HG03064 (cell line): ENCODE measurements at regions not wholly inside any gene's neighbourhood (a gene's known extent, or its start where the extent isn't known, plus 50 kb on each side); places are given as distances from the start of the nearest gene placed in this dataset.

Experiments used
- ATAC-seq: cut with Tn5 transposase; IDR thresholded peaks from one replicate; pipeline ENCODE4 v1.9.1; 2021; ENCODE audit warnings: low read depth; ENCODE audit not compliant: unreplicated experiment

DNA sequence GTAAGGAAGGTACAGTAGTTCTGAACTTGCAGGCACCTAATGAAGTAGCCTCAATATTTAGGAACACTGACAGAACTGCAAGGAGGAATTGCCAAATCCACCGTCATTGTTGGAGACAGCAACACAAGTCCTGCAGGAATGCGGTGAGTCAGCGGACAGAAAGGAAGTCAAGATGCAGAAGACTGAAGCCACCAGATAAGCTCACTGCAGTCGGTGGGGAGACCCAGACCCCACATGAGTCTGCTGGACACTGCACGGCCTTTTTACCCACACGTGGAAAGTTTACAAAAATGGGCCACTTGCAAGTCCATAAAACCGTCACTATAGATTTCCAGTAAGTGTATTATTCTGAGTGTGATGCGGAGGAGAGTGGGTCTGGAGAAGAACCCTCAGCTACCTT, 1471.6 kb downstream of the TBC1D22A start:
- ATAC-seq, result no peak

DNA sequence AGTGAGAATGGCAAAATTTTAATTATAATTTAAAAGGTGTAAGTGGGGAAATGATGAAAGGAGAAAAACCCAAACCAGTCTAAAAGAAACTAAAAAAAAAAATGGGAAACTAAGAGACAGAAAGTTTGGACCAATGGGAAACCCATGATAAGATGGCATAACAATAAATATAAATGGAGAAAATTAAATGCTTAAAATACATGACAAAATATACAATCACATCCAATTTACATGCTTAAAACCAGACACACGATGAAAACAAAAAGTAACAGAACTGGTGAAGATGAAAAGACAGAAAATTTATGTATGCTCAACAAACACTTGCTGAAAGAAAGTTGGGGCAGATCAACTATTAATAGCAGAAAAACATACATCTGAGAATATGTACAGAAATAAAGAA, 1471.1 kb downstream of the TBC1D22A start:
- ATAC-seq, result no peak

DNA sequence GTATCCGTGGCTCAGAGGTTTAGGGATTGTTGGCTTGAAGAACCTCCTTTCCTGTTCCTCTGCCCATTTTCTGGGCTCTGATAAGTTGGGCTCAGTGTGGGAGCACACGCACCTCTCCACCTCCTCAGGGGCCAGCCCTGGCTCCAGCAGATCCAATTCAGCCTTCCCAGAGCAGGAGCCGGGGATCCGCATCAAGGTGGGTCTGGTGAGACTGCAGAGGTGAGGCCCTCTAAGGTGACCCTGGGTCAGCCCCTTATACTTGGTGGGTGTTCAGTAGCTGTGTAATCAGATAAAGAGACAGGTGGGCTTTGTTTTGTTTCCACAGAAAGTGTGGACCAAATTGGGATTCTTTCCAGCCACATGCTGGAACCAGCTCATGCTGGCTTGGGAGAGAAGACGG, 1466.0 kb downstream of the TBC1D22A start:
- ATAC-seq, result no peak

DNA sequence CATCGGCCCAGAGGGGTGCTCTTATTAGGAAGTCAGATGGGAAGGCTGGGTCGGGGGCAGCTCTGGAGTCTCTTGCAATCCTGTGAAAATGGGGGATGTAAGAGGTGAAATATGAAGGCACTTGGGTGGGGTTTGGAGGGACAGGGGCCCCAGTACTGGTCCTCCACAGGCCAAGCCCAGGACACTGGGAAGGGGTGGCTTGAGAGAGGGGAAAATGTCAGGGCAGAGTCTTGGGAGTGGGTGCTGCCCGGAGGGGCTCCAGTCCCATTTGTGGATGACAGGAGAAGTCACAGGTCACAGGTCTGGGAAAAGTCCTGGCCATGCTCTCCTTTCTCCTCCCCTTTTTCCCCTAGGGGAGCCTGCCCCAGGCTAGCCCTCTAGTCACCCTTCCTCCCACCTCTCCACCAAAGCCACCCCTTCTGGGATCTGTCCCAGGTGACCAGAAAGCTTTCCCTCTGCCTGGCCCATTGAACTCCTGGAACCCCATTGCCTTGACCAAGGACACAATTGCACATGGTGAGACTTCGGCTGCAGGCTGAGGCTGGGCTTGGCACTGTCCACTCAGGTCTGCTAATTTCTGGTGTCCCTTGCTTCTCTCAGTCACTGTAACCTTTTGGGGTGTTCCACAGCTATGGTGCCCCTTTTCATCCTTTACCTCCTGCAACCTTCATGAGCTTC, 1465.0 kb downstream of the TBC1D22A start:
- no peak for ATAC-seq

DNA sequence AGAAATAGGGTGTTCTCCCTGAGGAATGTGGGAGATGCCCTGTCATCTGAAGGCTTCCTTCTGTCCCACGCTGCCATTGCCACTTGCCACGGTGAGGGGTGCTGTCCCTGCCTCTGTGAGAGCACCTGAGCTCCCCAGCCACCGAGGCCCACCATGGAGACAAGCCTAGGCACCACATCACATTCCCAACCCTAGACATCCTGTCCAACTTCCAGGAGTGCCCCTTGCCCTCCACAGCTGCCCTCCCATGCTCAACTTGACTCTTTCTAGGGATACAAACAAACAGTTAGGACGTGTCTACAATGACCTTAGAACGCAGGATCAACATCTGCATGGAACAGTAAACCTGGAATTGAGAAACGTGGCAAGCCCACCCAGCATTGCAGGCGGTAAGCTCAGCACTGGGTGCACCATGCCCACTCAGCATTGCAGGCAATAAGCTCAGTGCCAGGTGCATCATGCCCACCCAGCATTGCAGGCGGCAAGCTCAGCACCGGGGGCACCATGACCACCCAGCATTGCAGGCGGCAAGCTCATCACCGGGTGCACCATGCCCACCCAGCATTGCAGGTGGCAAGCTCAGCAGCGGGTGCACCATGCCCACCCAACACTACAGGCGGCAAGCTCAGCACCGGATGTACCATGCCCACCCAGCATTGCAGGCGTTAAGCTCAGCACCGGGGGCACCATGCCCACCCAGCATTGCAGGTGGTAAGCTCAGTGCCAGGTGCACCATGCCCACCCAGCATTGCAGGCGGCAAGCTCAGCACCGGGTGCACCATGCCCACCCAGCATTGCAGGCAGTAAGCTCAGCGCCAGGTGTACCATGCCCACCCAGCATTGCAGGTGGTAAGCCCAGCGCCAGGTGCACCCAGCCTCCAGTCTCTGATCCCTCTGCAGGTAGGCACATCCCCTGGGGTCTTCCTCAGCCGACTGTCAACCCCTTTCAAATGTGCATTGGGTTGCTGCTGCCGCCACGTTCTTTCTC, 1463.9 kb downstream of the TBC1D22A start:
- no peak for ATAC-seq

DNA sequence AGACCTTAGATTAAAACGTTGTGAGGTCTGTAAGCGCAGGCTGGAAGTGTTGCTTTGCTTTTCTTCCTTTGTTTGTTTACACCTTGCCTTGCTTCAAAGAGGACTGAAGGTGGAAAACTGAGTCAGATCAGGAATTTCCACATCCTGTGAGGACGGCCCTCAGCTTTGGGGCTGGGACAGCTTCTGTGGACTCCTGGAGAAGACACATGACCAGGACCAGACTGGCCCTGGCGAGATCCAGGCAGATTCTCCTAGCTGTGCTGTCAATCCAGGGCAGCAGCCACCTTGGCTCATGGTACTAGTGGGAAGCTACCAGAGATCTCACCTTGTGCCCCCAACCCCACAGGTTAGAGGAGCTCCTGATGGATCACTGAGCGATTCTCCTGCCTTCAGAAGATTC, 1461.9 kb downstream of the TBC1D22A start:
- no peak for ATAC-seq

DNA sequence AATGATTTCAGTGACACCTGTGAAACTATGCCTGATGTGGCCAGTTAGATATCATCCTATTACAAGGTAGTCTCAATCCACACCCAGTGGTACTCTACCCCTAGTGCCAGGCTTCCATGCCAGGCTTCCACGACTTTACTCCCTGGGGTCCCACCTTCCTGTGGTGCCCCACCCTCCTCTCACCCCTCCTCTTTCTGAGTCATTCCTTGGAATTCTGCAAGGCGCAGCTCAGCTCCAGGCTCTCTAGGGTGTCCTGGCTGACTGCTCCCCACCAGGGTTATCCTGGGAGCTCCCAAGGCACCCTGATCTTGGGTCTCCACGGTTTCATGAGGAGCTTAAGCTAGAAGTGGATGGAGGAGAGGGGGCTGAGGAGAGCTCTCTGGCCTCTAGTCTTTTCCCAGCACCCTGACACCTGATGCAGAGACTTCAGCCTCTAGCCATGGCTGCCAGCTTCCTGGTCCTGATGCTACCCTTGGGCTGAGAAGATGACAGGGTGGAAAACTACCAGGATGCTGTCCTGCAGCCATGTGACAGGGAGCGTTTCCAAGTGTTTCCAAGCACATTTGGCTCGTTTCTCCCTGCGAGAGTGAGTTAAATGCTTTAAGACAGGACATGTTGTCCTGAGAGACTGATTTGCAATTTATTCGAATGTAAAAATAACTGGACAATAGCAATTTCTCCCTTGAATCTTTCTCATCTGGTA, 1461.2 kb downstream of the TBC1D22A start:
- no peak for ATAC-seq

DNA sequence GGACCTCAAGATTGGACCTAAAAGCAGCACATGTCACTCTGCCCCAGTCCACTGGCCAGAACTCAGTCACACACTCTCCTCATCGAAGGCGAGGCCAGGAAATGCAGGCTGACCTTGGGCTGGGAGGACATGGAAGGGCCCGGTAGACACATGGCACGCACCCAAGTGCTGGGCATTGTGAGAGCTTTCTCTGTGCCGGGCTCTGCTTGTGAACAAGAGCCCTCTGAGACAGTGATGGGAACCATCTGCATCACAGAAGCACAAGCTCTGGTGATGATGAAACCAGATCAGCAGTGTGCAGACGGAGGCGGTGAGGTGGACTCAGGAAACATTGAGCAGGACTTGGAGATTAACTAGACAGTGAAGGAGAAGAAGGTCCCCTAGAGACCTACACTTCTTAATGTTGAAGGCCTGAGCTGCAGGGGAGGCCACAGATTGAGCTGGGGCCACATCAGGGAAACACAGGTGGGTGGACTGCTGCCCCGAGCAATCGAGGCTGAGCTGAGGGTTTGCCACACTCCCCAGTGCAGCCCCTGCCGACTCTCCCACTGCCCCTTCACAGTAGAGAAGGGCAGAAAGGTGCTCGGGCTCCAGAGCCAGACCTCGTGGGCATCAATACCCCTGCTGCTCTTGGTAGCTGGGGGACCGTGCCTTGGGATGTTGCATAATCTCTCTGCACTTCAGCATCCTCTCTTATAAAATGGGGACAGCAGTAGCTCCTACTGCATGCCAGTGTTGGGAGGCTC, 1460.5 kb downstream of the TBC1D22A start:
- ATAC-seq, result no peak

DNA sequence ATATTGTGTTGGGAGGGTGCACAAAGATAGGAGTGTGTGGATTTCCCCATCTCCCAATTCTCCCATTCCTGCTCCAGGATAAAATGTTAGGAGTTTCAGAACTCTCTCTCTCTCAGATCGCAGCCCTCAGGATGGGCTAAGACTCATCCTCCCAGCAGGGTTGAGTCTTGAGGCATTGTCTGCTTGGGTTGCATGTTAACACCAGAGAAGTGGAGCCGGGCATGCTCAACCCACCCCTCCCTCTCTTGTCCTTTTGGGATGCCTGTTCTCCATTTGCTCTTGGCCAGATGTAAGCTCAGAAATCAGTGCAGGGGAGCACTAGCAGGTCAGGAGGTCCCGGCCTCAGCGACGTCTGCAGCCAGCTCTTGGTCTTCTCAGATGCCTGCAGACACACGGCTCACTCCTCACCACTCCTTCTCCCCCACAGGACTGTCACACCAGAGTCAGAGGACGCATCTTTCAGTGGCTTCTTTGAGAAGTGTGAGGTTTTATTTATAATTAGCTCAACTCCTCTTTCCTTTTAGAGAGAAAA, 1456.5 kb downstream of the TBC1D22A start:
- no peak for ATAC-seq

DNA sequence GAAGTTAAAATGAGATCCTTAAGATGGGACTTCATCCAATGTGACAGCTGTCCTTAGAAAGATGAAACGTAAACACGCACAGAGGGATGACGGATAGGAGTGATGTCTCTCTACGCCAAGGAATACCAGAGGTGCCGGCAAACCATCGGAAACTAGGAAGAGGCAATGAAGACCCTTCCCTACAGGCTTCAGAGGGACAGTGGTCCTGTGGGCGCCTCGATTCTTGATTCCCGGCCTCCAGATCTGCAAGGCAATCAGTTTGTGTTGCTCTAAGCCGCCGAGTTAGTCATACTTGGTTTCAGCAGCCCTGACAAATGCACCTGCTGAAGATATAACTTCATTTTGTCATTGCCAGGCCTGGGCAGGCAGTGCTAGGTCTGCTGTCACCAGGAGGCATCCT, 1455.1 kb downstream of the TBC1D22A start:
- no peak for ATAC-seq

DNA sequence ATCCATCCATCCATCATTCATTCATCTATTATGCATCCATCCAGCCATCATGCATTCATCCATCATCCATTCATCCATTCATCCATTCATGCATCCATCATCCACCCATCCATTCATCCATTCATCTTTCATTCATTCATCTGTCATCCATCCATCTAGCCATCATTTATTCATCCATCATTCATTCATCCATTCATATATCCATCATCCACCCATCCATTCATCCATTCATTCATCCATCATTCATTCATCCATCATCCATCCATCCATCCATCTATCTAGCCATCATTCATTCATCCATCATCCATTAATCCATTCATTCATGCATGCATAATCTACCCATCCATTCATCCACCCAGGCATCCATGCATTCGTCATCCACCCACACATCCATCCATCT, 1450.3 kb downstream of the TBC1D22A start:
- no peak for ATAC-seq

DNA sequence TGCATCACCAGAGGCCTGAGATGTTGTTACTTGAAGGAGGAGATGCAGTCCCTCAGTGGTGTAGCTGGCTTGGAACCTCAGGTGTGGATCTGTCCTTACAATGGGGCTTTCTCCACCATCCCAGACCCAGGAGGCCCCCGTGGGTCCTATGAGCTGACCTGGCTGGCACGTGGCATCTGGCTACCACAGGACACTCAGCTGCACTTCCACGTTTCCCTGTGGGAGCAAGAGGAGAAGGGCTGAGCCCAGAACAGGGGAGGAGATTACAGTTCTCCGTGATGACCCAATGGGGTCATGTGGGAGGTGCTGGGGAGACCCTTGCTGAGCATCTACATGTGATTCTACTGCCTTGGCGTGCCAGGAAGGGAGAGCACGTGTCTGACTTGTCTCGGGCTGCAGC, 1448.4 kb downstream of the TBC1D22A start:
- no peak for ATAC-seq

DNA sequence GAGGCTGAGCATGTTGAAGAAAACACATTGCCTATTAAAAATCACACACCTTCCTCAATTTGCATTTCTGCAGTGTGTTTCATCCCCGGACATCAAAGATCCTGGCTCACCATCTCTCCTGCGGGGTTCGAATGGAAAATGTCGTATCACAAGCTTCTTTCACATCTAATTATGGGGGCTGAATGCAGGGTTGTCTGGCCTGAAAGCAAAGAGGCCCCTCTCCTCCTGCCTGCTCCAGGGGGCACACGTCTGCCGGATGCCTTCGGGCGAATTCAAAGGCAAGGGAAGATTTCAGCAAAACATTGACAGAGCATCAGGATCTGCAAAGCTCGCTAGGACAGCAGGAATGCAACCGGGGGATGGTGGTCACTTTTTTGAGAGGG, 1447.7 kb downstream of the TBC1D22A start:
- ATAC-seq, result no peak

DNA sequence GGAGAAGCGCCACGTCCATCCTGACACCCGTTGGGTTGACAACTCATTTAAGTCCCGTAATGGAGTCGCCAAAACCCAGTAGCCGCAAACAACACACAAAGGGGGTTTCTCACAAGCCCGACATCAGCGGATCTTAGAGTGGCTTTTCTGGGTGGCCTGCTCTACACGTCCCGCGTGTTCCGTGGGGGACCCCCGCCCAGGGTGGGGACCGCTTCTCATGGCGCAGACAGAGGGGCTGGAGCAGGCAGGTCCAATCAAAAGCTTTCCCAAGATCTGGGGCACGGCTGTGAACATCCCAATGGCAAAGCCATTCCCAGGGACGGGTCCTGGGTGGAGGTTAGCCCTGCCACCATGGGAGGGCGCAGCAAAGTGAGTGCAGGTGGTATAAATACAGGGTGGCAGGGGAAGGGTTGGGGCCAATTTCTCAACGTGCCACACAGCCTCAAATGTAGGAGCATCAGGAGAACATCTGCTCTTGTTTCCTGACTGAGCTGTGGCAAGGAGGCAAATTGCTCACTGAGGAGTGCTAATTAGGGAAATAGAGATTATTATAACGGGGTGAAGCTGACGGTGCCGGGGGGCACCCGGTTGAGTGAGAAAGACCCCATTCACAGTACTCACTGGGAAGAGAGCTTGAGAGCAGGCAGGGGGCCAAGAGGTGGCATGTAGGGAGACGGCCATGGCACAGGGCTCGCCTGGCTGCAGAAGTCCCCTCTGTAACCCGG, 1447.2 kb downstream of the TBC1D22A start:
- ATAC-seq, result no peak

DNA sequence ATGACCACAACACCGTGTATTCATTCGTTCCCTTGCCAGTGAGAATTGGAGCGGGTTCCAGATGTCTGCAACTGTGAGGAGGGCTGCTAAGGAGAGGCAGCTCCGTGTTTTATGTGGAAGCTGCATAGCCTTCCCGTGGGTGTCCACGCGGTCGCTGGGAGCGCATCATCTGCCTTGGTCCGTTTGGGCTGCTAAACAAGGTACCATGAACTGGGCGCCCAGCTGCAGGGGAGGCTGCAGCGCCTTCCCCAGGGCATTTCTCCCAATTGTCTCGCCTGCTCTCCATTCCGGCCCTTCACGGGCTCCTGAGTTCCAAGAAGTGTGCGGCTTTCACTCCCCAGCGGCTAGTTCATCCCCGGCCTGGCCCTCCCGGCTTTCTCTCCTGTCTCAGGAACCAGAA, 1446.4 kb downstream of the TBC1D22A start:
- ATAC-seq, result no peak

DNA sequence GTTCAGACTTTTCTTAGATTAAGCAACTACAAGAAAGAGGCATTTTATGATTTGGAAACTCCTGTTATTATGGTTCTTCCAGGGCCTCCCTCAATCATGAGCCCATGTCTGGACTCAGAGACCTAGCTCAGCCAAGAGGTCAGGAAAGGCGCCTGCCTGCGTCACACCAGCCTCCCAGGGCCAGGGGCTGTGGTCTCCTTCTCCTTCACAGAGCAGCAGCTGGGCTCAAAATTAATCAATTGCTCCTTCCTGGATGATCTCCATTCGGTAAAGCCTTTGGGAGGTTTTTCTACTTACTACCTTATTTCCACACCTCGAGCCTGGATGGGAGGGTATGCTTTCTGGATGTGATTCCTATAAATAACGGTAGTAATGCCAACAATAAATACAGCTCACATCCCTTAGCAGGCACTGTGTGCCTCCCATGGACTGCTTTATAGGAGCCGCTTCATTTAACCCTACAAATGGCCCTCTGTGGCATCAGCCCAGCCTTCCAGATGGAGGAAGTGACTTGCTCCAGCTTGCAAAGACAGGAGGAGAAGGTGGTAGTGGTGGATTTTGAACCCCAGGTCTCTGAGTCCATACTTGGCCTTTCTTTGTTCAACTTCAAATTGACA, 1445.6 kb downstream of the TBC1D22A start:
- no peak for ATAC-seq

DNA sequence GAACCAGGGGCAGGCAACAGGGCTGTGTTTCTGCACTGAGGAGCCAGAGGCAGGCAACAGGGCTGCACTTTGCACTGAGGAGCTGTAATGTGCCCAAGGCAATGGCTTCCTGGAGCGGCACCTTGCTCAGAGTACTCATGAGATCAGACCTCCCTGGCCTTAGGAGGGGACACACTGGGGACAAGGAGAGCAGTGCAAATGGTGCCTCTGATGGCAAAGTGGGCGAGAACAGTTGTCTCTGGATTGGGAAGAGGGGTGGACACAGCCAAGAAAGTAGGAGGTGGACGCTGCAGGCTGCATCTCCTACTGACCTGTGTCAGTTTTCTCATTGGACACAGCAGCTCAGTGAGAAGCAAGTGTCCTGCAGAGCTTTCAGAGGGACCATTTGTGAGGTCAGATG, 1443.3 kb downstream of the TBC1D22A start:
- ATAC-seq, result no peak

DNA sequence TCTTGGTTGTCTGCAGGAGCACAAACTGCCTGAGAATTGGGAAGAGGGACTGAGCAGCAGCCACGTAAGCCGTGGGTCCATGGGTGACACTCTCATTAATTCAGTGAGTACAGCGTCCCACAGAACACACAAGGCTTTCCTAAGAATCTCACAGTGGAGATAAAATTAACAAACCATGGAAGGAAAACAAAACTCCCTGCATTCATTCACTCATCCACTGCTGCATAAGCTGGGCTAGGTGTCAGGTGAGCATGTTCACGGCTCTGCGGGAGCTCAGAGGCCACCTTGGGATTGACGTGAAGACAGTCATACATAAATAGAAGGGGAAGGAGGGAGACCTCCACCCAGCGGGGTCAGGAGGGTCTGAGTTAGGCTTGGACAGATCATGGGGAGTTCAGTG, 1442.7 kb downstream of the TBC1D22A start:
- no peak for ATAC-seq

DNA sequence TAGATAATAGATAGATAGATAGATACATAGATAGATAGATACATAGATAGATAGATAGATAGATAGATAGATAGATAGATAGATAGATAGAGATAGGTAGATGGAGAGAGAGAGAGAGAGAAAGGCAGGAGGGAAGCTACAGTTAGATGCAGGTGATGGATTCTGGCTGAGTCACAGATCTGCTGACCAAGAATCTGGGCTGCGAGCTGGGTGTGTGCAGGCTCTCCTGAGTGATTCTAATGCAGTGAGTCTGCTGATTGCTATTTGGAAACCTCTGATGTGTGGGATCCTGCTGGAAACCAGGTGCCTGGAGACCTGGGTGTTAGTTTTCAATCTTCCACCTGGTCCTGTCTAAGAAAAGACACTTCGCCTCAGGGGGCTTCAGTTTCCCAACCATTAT, 1441.8 kb downstream of the TBC1D22A start:
- no peak for ATAC-seq
